WTC11 (cell line): ENCODE measurements at regions not wholly inside any gene's neighbourhood (a gene's known extent, or its start where the extent isn't known, plus 50 kb on each side); places are given as distances from the start of the nearest gene placed in this dataset.
"Not testable (repeated sequence)": the region's sequence is repeated elsewhere in the genome, so short reads cannot be mapped to it uniquely, and the experiment has no call there.

Experiments used
- CREB1 ChIP-seq: sonication (generic); formaldehyde crosslinking; IDR thresholded peaks from 2 replicates; pipeline ENCODE4 v1.8.0; 2023; ENCODE audit warnings: mild to moderate bottlenecking, missing genetic modification reagents
- FOXK1 ChIP-seq: sonication (generic); formaldehyde crosslinking; IDR thresholded peaks from 2 replicates; pipeline ENCODE4 v1.8.0; 2022; ENCODE audit warnings: mild to moderate bottlenecking, moderate library complexity, missing genetic modification reagents
- GABPB1 ChIP-seq: sonication (generic); formaldehyde crosslinking; IDR thresholded peaks from 2 replicates; pipeline ENCODE4 v1.8.1; 2023; ENCODE audit warnings: mild to moderate bottlenecking, missing genetic modification reagents
- JUN ChIP-seq: sonication (generic); formaldehyde crosslinking; IDR thresholded peaks from 2 replicates; pipeline ENCODE4 v1.8.0; 2023; ENCODE audit warnings: mild to moderate bottlenecking, missing genetic modification reagents
- NFYB ChIP-seq: sonication (generic); formaldehyde crosslinking; conservative IDR thresholded peaks from 2 replicates; pipeline ENCODE4 v1.8.0; 2022; ENCODE audit warnings: low read depth, missing genetic modification reagents
- SOX15 ChIP-seq: fragments of 250-450 bp; sonication (Bioruptor Pico); IDR thresholded peaks from 2 replicates; pipeline ENCODE4 v1.9.0; 2021; ENCODE audit warnings: mild to moderate bottlenecking
- TEAD4 ChIP-seq: sonication (generic); formaldehyde crosslinking; IDR thresholded peaks from 2 replicates; pipeline ENCODE4 v1.8.0; 2022; ENCODE audit warnings: mild to moderate bottlenecking, missing genetic modification reagents
- ZBTB21 ChIP-seq: sonication (generic); formaldehyde crosslinking; IDR thresholded peaks from 2 replicates; pipeline ENCODE4 v1.8.1; 2023; ENCODE audit warnings: mild to moderate bottlenecking, missing genetic modification reagents, borderline replicate concordance
- ZNF396 ChIP-seq: fragments of 250-450 bp; sonication (Bioruptor Pico); IDR thresholded peaks from 2 replicates; pipeline ENCODE4 v1.8.0; 2021; ENCODE audit warnings: mild to moderate bottlenecking, moderate library complexity, borderline replicate concordance
- TF ChIP-seq, protein P1 (sequence below): sonication (generic); formaldehyde crosslinking; IDR thresholded peaks from 2 replicates; pipeline ENCODE4 v1.8.1; 2023; ENCODE audit warnings: mild to moderate bottlenecking, missing genetic modification reagents, borderline replicate concordance
- TF ChIP-seq, protein P2 (sequence below): fragments of 200-600 bp; IDR thresholded peaks from 2 replicates; pipeline ENCODE4 v1.8.0; 2022; ENCODE audit warnings: antibody characterized with exemption
- TF ChIP-seq, protein P3 (sequence below): sonication (generic); formaldehyde crosslinking; IDR thresholded peaks from 2 replicates; pipeline ENCODE4 v1.8.0; 2022; ENCODE audit warnings: mild to moderate bottlenecking, missing genetic modification reagents
- TF ChIP-seq, protein P4 (sequence below): sonication (generic); formaldehyde crosslinking; IDR thresholded peaks from 2 replicates; pipeline ENCODE4 v1.8.0; 2022; ENCODE audit warnings: mild to moderate bottlenecking, missing genetic modification reagents
- TF ChIP-seq, protein P5 (sequence below): sonication (generic); formaldehyde crosslinking; conservative IDR thresholded peaks from 2 replicates; pipeline ENCODE4 v1.8.1; 2022; ENCODE audit warnings: mild to moderate bottlenecking, missing genetic modification reagents

DNA sequence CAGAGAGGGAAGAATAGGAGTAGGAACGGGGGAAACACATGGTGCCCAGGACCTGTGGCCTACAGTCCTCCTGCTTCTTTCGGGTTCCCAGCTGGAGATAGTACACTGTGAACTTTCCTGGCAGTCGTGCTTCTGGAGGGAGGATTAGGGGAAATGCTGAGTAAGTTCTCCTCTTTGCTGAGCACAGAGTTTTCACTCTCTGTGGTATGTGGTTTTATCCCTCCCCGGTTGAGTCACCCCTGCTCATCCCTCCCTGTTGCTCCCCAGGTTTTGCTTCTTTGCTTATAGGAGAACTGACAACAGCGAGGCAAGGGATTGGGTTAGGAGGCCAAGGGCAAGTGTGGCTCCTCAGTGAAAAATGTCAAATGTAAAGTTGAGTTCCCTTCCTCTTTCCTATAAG is 122.9 kb downstream of the OR4M2 start:
- TF ChIP-seq NFYB (CRISPR knock-in tag); JUN (CRISPR knock-in tag); FOXK1 (CRISPR knock-in tag); SOX15 (CRISPR knock-in tag); ZBTB21 (CRISPR knock-in tag); GABPB1; ZNF396 (CRISPR knock-in tag); TEAD4 (CRISPR knock-in tag); CREB1: not testable (repeated sequence)
- TF ChIP-seq, protein P1, sequence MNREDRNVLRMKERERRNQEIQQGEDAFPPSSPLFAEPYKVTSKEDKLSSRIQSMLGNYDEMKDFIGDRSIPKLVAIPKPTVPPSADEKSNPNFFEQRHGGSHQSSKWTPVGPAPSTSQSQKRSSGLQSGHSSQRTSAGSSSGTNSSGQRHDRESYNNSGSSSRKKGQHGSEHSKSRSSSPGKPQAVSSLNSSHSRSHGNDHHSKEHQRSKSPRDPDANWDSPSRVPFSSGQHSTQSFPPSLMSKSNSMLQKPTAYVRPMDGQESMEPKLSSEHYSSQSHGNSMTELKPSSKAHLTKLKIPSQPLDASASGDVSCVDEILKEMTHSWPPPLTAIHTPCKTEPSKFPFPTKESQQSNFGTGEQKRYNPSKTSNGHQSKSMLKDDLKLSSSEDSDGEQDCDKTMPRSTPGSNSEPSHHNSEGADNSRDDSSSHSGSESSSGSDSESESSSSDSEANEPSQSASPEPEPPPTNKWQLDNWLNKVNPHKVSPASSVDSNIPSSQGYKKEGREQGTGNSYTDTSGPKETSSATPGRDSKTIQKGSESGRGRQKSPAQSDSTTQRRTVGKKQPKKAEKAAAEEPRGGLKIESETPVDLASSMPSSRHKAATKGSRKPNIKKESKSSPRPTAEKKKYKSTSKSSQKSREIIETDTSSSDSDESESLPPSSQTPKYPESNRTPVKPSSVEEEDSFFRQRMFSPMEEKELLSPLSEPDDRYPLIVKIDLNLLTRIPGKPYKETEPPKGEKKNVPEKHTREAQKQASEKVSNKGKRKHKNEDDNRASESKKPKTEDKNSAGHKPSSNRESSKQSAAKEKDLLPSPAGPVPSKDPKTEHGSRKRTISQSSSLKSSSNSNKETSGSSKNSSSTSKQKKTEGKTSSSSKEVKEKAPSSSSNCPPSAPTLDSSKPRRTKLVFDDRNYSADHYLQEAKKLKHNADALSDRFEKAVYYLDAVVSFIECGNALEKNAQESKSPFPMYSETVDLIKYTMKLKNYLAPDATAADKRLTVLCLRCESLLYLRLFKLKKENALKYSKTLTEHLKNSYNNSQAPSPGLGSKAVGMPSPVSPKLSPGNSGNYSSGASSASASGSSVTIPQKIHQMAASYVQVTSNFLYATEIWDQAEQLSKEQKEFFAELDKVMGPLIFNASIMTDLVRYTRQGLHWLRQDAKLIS, result not testable (repeated sequence)
- TF ChIP-seq, protein P2, sequence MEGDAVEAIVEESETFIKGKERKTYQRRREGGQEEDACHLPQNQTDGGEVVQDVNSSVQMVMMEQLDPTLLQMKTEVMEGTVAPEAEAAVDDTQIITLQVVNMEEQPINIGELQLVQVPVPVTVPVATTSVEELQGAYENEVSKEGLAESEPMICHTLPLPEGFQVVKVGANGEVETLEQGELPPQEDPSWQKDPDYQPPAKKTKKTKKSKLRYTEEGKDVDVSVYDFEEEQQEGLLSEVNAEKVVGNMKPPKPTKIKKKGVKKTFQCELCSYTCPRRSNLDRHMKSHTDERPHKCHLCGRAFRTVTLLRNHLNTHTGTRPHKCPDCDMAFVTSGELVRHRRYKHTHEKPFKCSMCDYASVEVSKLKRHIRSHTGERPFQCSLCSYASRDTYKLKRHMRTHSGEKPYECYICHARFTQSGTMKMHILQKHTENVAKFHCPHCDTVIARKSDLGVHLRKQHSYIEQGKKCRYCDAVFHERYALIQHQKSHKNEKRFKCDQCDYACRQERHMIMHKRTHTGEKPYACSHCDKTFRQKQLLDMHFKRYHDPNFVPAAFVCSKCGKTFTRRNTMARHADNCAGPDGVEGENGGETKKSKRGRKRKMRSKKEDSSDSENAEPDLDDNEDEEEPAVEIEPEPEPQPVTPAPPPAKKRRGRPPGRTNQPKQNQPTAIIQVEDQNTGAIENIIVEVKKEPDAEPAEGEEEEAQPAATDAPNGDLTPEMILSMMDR, result not testable (repeated sequence)
- TF ChIP-seq, protein P3, sequence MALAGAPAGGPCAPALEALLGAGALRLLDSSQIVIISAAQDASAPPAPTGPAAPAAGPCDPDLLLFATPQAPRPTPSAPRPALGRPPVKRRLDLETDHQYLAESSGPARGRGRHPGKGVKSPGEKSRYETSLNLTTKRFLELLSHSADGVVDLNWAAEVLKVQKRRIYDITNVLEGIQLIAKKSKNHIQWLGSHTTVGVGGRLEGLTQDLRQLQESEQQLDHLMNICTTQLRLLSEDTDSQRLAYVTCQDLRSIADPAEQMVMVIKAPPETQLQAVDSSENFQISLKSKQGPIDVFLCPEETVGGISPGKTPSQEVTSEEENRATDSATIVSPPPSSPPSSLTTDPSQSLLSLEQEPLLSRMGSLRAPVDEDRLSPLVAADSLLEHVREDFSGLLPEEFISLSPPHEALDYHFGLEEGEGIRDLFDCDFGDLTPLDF (CRISPR knock-in tag), result not testable (repeated sequence)
- TF ChIP-seq, protein P4, sequence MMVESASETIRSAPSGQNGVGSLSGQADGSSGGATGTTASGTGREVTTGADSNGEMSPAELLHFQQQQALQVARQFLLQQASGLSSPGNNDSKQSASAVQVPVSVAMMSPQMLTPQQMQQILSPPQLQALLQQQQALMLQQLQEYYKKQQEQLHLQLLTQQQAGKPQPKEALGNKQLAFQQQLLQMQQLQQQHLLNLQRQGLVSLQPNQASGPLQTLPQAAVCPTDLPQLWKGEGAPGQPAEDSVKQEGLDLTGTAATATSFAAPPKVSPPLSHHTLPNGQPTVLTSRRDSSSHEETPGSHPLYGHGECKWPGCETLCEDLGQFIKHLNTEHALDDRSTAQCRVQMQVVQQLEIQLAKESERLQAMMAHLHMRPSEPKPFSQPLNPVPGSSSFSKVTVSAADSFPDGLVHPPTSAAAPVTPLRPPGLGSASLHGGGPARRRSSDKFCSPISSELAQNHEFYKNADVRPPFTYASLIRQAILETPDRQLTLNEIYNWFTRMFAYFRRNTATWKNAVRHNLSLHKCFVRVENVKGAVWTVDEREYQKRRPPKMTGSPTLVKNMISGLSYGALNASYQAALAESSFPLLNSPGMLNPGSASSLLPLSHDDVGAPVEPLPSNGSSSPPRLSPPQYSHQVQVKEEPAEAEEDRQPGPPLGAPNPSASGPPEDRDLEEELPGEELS, result not testable (repeated sequence)
- TF ChIP-seq, protein P5, sequence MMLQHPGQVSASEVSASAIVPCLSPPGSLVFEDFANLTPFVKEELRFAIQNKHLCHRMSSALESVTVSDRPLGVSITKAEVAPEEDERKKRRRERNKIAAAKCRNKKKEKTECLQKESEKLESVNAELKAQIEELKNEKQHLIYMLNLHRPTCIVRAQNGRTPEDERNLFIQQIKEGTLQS, result not testable (repeated sequence)
